ENCODE measurements at regions not wholly inside any gene's neighbourhood (a gene's known extent, or its start where the extent isn't known, plus 50 kb on each side); places are given as distances from the start of the nearest gene placed in this dataset.

DNA sequence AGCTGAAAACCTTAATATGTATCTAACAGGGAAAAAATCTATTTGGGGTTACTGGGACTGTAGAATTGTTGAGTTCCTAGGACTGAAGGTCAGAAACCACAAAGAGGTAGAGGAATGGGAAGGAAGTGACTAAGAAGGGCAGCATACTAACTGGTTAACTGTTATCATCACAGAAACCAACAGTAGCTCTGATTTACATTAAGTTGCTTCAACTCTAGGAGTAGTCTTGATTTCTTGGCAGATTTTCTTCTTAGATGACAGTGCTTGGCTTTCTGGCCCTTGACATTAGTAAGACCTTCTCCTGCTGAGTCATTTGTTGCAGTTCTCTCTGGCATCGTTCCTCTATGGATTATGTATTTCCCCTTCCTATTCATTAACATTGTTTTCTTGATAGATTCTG, 116.1 kb upstream of the RASA1 start:
- peaks cover 16% of the 10 kb centered on the region for H3K9me1 ChIP-seq (ENCODE audit: insufficient read depth, low read length)
- no peak overlapping the region for H3K23ac ChIP-seq (ENCODE audit: low read depth, low read length)
- in situ Hi-C loops (cut with MboI; ENCODE audit: low sequenced_read_pairs): no loop called here
- no peak overlapping the region for H3K18ac ChIP-seq (ENCODE audit: low read depth, low read length)
- BruUV-seq (replicated peaks): no TSS peak
- ChIA-PET CTCF (no interaction called here), POLR2A (ENCODE audit: unreplicated experiment) (no interaction called here)
- H3K9me3 ChIP-seq (ENCODE audit: control insufficient read depth, insufficient read depth, low read length): no peaks in the 10 kb centered on the region
- 0 out of 4 replicates have a peak, but pooled peaks cover 0 to 8% of the 10 kb centered on the region in 2 experiments for H3K79me1 ChIP-seq (ENCODE audit: low read depth in 1 of 2, low read length in 2 of 2)
- ATAC-seq (ENCODE audit: low read depth): peak; percentile 90
- no peak overlapping the region for H2BK15ac ChIP-seq (ENCODE audit: low read depth, low read length)
- DNase-seq: peak; percentile 97
- TF ChIP-seq RFX5 (IDR thresholded peaks at IDR 0.05; ENCODE audit: low read depth, low read length) (no peak), MAZ (IDR thresholded peaks at IDR 0.05; ENCODE audit: borderline replicate concordance, low read depth, low read length) (no peak), POLR2A (IDR thresholded peaks at IDR 0.05; ENCODE audit: low read depth, low read length) (no peak), MAFK (IDR thresholded peaks at IDR 0.05; ENCODE audit: low read depth, low read length) (peak; percentile 18; the same call in 1 of the 2 replicates), CEBPB (IDR thresholded peaks at IDR 0.05; ENCODE audit: low read depth, low read length) (peak; percentile 71), MXI1 (IDR thresholded peaks at IDR 0.05; ENCODE audit: borderline replicate concordance, low read depth, low read length) (no peak), NFE2L2 (IDR thresholded peaks at IDR 0.05; ENCODE audit: low read depth, low read length) (peak; percentile 72), FOS (IDR thresholded peaks at IDR 0.05; ENCODE audit: low read depth, low read length) (peak; percentile 75), CHD1 (IDR thresholded peaks at IDR 0.05; ENCODE audit: low read depth, low read length) (no peak), RAD21 (IDR thresholded peaks at IDR 0.05; ENCODE audit: low read length) (peak; percentile 26; the same call in 1 of the 2 replicates), RCOR1 (IDR thresholded peaks at IDR 0.05; ENCODE audit: insufficient replicate concordance, low read length) (no peak)
- TF ChIP-seq, protein P1, sequence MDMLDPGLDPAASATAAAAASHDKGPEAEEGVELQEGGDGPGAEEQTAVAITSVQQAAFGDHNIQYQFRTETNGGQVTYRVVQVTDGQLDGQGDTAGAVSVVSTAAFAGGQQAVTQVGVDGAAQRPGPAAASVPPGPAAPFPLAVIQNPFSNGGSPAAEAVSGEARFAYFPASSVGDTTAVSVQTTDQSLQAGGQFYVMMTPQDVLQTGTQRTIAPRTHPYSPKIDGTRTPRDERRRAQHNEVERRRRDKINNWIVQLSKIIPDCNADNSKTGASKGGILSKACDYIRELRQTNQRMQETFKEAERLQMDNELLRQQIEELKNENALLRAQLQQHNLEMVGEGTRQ (IDR thresholded peaks at IDR 0.05; ENCODE audit: low read depth, low read length): no peak
- TF ChIP-seq, protein P2, sequence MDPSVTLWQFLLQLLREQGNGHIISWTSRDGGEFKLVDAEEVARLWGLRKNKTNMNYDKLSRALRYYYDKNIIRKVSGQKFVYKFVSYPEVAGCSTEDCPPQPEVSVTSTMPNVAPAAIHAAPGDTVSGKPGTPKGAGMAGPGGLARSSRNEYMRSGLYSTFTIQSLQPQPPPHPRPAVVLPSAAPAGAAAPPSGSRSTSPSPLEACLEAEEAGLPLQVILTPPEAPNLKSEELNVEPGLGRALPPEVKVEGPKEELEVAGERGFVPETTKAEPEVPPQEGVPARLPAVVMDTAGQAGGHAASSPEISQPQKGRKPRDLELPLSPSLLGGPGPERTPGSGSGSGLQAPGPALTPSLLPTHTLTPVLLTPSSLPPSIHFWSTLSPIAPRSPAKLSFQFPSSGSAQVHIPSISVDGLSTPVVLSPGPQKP (IDR thresholded peaks at IDR 0.05; ENCODE audit: borderline replicate concordance, low read depth, low read length): no peak
- TF ChIP-seq, protein P3, sequence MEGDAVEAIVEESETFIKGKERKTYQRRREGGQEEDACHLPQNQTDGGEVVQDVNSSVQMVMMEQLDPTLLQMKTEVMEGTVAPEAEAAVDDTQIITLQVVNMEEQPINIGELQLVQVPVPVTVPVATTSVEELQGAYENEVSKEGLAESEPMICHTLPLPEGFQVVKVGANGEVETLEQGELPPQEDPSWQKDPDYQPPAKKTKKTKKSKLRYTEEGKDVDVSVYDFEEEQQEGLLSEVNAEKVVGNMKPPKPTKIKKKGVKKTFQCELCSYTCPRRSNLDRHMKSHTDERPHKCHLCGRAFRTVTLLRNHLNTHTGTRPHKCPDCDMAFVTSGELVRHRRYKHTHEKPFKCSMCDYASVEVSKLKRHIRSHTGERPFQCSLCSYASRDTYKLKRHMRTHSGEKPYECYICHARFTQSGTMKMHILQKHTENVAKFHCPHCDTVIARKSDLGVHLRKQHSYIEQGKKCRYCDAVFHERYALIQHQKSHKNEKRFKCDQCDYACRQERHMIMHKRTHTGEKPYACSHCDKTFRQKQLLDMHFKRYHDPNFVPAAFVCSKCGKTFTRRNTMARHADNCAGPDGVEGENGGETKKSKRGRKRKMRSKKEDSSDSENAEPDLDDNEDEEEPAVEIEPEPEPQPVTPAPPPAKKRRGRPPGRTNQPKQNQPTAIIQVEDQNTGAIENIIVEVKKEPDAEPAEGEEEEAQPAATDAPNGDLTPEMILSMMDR (conservative IDR thresholded peaks at IDR 0.05; ENCODE audit: low read depth, low read length): no peak
- dilution Hi-C loops (cut with HindIII; ENCODE audit: low sequenced_read_pairs, unreplicated experiment): no loop called here
- WGBS, 2 experiments (ENCODE audit: extremely low coverage in 2 of 2, insufficient read length in 1 of 2): no CpG with 5 or more reads among the region's 1 CpG
- H2BK20ac ChIP-seq (ENCODE audit: low read depth, low read length): peak overlapping the region; percentile 86; the same call in 1 of the 2 replicates
- H3K4ac ChIP-seq (ENCODE audit: low read depth, low read length): peak overlapping the region; percentile 39; the same call in 1 of the 2 replicates
- no peak overlapping the region for H3K14ac ChIP-seq (replicated peaks; ENCODE audit: low read depth, low read length)
- H4K20me1 ChIP-seq (ENCODE audit: insufficient read depth, low read length): no peaks in the 10 kb centered on the region
- no peak overlapping the region for H3K56ac ChIP-seq (ENCODE audit: extremely low read depth, insufficient read depth, low read length)
- H2BK120ac ChIP-seq (ENCODE audit: low read depth, low read length): peak overlapping the region; percentile 84; the same call in 1 of the 2 replicates
- no peaks in the 10 kb centered on the region for H3K36me3 ChIP-seq (ENCODE audit: control insufficient read depth, insufficient read depth, low read length)
- H2AFZ ChIP-seq (replicated peaks; ENCODE audit: low read length, poor library complexity): no peak overlapping the region
- no peak overlapping the region for H4K5ac ChIP-seq (ENCODE audit: low read depth, low read length)
- H4K91ac ChIP-seq (ENCODE audit: insufficient read depth, low read depth, low read length): no peak overlapping the region
- intact Hi-C loops (cut with micrococcal nuclease): loop anchor here (5.0 kb wide), 3 partner anchors 39 to 116 kb away; partner anchors contain the start of gene RASA1
- no peaks in the 10 kb centered on the region for H3K27me3 ChIP-seq (ENCODE audit: control insufficient read depth, insufficient read depth, low read length)
- H4K8ac ChIP-seq (ENCODE audit: low read depth in 2 of 2, low read length in 2 of 2): no peak overlapping the region
- peak overlapping the region; percentile 37; the same call in 1 of the 2 replicates for H3K4me2 ChIP-seq (ENCODE audit: low read depth, low read length)
- no peak overlapping the region for H3K27ac ChIP-seq (ENCODE audit: insufficient read depth, low read length)
- H3K4me1 ChIP-seq (ENCODE audit: control insufficient read depth, insufficient read depth, low read length): peaks cover 4% of the 10 kb centered on the region
- no peak overlapping the region for H3K4me3 ChIP-seq (ENCODE audit: insufficient read depth, low read depth, low read length)
- no peak overlapping the region for H2AK5ac ChIP-seq (ENCODE audit: low read depth, low read length)
- H2BK5ac ChIP-seq (ENCODE audit: low read depth, low read length, poor library complexity, severe bottlenecking): peak overlapping the region; percentile 91
- H2AK9ac ChIP-seq (replicated peaks; ENCODE audit: low read depth, low read length, poor library complexity): no peak overlapping the region
- H3K9ac ChIP-seq (ENCODE audit: low read depth, low read length): no peak overlapping the region
